T-cell (primary cell): ENCODE measurements at regions not wholly inside any gene's neighbourhood (a gene's known extent, or its start where the extent isn't known, plus 50 kb on each side); places are given as distances from the start of the nearest gene placed in this dataset.

Experiments used
- ATAC-seq, 4 experiments: fragments of 200-7000 bp in 3 of 4; fragments of 150-1000 bp in 1 of 4; cut with Tn5 transposase; replicated peaks in 1 of 4; 1 replicate in 3 of 4; 2 replicates in 1 of 4; pipeline ENCODE4 v1.10.0; 2021; ENCODE audit warnings: moderate library complexity in 3 of 4, mild to moderate bottlenecking in 2 of 4, moderate number of reproducible peaks in 1 of 4
- CTCF ChIA-PET, 2 donors: fragments of 300-600 bp; sonication (Branson Sonifier 250); formaldehyde crosslinking; loops; one replicate each; lab custom pipeline; 2022; ENCODE audit warnings: antibody characterized with exemption in 2 of 2; lab: Charles Lee
- POLR2A ChIA-PET, 2 donors: fragments of 300-600 bp; sonication (Branson Sonifier 250); formaldehyde crosslinking; loops; one replicate each; lab custom pipeline; 2022; ENCODE audit warnings: antibody characterized with exemption in 2 of 2; lab: Charles Lee
- DNase-seq, 35 experiments: peaks; one replicate each; pipeline versions ENCODE4 v3.0.0 to v3.0.0-alpha.2; 2013 to 2023
- H3K27ac ChIP-seq: one replicate; pipeline ENCODE4 v1.5.1; 2013; ENCODE audit warnings: low read length
- H3K27me3 ChIP-seq, 2 experiments: replicated peaks in 1 of 2; 1 replicate in 1 of 2; 2 replicates in 1 of 2; pipeline versions ENCODE4 v1.6.1 to v1.7.0; 2013; ENCODE audit warnings: low read length in 1 of 2, mixed read lengths in 1 of 2; ENCODE audit not compliant: control insufficient read depth in 2 of 2, insufficient read depth in 2 of 2; ENCODE audit errors: extremely low read depth in 1 of 2
- H3K36me3 ChIP-seq, 2 donors: 1 replicate in 1 of 2; 2 replicates in 1 of 2; pipeline versions ENCODE4 v1.6.1 to v1.7.0; 2013; ENCODE audit warnings: low read length in 1 of 2; ENCODE audit not compliant: control insufficient read depth in 2 of 2, insufficient read depth in 1 of 2; ENCODE audit errors: extremely low read depth in 1 of 2
- H3K4me1 ChIP-seq, 2 experiments: 1 replicate in 1 of 2; 2 replicates in 1 of 2; pipeline versions ENCODE4 v1.6.1 to v1.7.0; 2013; ENCODE audit warnings: low read length in 2 of 2, mixed read lengths in 1 of 2; ENCODE audit not compliant: insufficient read depth in 2 of 2, control insufficient read depth in 1 of 2; ENCODE audit errors: extremely low read depth in 1 of 2
- H3K4me3 ChIP-seq, 2 donors: 1 replicate in 1 of 2; 2 replicates in 1 of 2; pipeline versions ENCODE4 v1.5.1 to v1.7.0; 2013; ENCODE audit warnings: mild to moderate bottlenecking in 2 of 2, low read length in 1 of 2, moderate library complexity in 1 of 2; ENCODE audit not compliant: control insufficient read depth in 1 of 2; ENCODE audit errors: extremely low read depth in 1 of 2
- H3K9me3 ChIP-seq: 2 replicates; pipeline ENCODE4 v1.7.0; 2013
- H3K27ac Mint-ChIP-seq, 2 donors: one replicate each; pipeline ENCODE4 v1.8.0; 2020 to 2021; ENCODE audit warnings: mild to moderate bottlenecking in 2 of 2, mixed read lengths in 2 of 2
- H3K27me3 Mint-ChIP-seq, 2 donors: one replicate each; pipeline ENCODE4 v1.8.0; 2021 to 2022; ENCODE audit warnings: mixed read lengths in 2 of 2
- H3K36me3 Mint-ChIP-seq: one replicate; pipeline ENCODE4 v1.8.0; 2021; ENCODE audit warnings: mixed read lengths
- H3K4me1 Mint-ChIP-seq, 3 donors: one replicate each; pipeline ENCODE4 v1.8.0; 2020 to 2022; ENCODE audit warnings: mixed read lengths in 3 of 3, mild to moderate bottlenecking in 1 of 3
- H3K4me3 Mint-ChIP-seq, 3 donors: one replicate each; pipeline ENCODE4 v1.8.0; 2020 to 2022; ENCODE audit warnings: mild to moderate bottlenecking in 3 of 3, mixed read lengths in 3 of 3, moderate library complexity in 3 of 3
- H3K9me3 Mint-ChIP-seq, 3 donors: one replicate each; pipeline ENCODE4 v1.8.0; 2020 to 2022; ENCODE audit warnings: mixed read lengths in 3 of 3
- WGBS: methylation state at CpG from one replicate; pipeline ENCODE4 v1.1.5; 2013; ENCODE audit warnings: missing lambda C conversion rate; ENCODE audit not compliant: insufficient coverage; 5-methylcytosine and 5-hydroxymethylcytosine counted together

DNA sequence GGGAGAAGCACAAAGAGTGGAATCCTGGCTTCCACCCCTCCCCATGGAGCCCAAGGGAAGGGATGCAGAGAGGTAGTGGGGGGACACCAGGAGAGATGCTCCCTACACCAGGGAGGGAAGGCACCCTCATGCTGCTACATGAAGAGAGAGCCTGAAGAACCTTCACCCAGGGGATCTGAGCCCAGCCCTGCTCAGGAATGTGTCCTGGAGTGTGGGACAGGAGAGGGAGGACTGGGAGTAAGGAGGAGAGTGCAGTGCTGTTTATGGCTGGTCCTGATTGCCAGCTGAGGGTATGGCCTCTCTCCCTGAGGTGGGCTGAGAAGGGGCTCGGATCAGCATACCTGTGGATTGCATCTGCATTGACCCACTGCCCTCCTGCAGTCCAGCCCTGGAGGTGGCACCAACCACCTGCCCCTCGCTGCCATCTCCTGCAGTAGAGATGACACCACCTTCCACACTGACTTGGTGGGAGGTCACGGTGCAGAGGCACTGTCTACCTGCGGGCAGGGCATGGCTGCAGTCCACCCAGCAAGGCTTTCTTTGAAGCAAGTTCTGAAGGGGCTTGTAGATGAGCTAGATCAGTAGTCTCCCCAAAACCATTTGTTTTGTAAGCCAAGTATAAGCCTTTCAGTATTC lies 114.9 kb upstream of the SLC25A48 start:
- ChIA-PET CTCF (no interaction called here), POLR2A (no interaction called here)
- no peaks in the 10 kb centered on the region for H3K9me3 Mint-ChIP-seq
- no peak for DNase-seq
- no peak overlapping the region for H3K27ac Mint-ChIP-seq
- H3K4me1 ChIP-seq: no peaks in the 10 kb centered on the region
- H3K27ac ChIP-seq: no peak overlapping the region
- no peaks in the 10 kb centered on the region for H3K36me3 ChIP-seq
- H3K9me3 ChIP-seq: no peaks in the 10 kb centered on the region
- H3K27me3 Mint-ChIP-seq: peaks cover 0 to 4% of the 10 kb centered on the region in 2 donors
- no peaks in the 10 kb centered on the region for H3K36me3 Mint-ChIP-seq
- H3K4me3 Mint-ChIP-seq: no peak overlapping the region
- peaks cover 0 to 11% of the 10 kb centered on the region in 2 experiments for H3K27me3 ChIP-seq
- no peak overlapping the region for H3K4me3 ChIP-seq
- ATAC-seq: no peak
- 25% methylated on average over 2 of the region's 4 CpGs for WGBS
- no peaks in the 10 kb centered on the region for H3K4me1 Mint-ChIP-seq

DNA sequence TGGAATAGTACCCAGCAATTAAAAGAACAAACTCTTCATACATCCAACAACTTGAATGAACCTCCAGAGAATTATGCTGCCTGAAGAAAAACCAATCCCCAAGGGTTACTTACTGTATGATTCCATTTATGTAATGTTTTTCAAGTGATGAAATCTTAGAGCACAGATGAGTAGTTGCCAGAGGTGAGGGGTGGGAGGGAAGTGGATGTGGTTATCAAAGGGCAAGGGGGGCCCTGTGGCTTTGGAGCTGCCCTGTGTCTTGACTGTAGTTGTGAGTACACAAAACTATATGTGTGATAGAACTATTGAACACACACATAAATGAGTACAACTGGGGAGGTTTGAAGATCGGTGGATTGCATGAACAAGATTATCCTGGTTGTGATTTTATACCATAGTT lies 115.8 kb upstream of the SLC25A48 start:
- H3K27me3 Mint-ChIP-seq: peaks cover 0 to 4% of the 10 kb centered on the region in 2 donors
- H3K4me1 Mint-ChIP-seq: no peaks in the 10 kb centered on the region
- CTCF ChIA-PET: no interaction called here
- Histone ChIP-seq H3K36me3 (no peaks in the 10 kb centered on the region), H3K27ac (no peak overlapping the region), H3K4me1 (no peaks in the 10 kb centered on the region), H3K4me3 (no peak overlapping the region), H3K9me3 (no peaks in the 10 kb centered on the region), H3K27me3 (peaks cover 0 to 12% of the 10 kb centered on the region in 2 experiments)
- H3K4me3 Mint-ChIP-seq: no peak overlapping the region
- no peaks in the 10 kb centered on the region for H3K36me3 Mint-ChIP-seq
- H3K9me3 Mint-ChIP-seq: no peaks in the 10 kb centered on the region
- no CpG with 5 or more reads among the region's 1 CpG for WGBS
- DNase-seq: no peak
- POLR2A ChIA-PET: no interaction called here
- H3K27ac Mint-ChIP-seq: no peak overlapping the region
- ATAC-seq: no peak

DNA sequence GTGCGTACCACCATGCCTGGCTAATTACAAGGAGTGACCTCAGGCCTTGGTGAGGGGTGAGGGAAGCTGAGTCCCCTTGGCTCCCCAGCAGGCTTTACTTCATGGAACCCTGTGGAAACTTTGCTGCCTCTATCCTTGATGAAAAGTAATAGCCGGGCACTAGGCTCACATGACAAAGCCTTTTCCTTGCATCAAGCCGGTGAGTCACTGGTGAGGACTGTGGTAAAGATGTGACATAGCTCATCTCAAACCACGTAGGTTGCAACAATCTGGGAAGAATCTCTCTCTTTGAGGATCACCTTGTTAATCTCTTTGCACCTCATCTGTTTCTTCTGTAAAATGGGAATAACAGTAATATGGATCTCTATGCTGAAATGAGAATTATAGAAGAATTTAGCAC lies 116.3 kb upstream of the SLC25A48 start:
- Mint-ChIP-seq H3K4me1 (no peaks in the 10 kb centered on the region), H3K27ac (no peak overlapping the region), H3K9me3 (no peaks in the 10 kb centered on the region), H3K27me3 (peaks cover 0 to 4% of the 10 kb centered on the region in 2 donors), H3K4me3 (no peak overlapping the region), H3K36me3 (no peaks in the 10 kb centered on the region)
- Histone ChIP-seq H3K9me3 (no peaks in the 10 kb centered on the region), H3K27ac (no peak overlapping the region), H3K27me3 (peaks cover 0 to 12% of the 10 kb centered on the region in 2 experiments), H3K4me1 (no peaks in the 10 kb centered on the region), H3K36me3 (no peaks in the 10 kb centered on the region), H3K4me3 (no peak overlapping the region)
- ATAC-seq (no peak), DNase-seq (no peak)
- 80% methylated on average over 1 of the region's 4 CpGs for WGBS
- ChIA-PET CTCF (no interaction called here), POLR2A (no interaction called here)

DNA sequence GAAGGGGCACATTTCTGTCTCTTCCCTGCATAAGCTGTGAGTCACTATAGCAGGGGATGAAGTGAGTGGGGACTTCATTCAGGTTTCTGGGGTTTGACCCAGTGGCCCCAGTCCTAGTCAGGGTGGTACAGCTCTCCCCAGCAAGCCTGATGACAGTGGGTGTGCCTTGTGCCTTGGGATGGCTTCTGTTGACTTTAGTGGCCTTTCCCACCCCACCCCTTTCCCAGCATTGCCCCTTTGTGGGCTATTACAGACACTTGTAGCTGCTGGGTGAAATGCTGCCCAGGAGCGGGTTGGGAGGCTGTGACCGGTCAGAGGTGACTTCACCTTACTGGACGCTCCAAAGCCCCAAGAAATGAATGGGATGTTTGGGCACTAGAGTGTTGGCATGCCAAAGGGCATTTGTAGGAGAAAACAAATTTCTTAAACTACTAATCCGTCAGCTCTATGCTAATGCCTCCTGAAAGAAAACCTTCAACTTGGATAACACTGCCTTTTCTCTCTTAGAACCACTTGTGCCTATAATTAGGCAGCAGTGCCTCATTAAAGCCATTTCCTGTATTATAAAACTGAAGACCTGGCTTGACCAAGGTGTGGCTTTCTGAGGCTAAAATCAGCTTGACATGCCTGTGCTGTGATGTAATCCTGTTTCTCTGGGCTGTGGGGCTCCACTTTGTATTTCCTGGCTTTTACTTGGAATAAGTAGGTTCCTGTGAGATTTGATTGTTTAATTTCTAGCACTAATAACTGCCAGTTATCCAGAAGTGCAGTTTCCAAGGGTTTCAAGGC lies 119.0 kb upstream of the SLC25A48 start:
- ATAC-seq: no peak

DNA sequence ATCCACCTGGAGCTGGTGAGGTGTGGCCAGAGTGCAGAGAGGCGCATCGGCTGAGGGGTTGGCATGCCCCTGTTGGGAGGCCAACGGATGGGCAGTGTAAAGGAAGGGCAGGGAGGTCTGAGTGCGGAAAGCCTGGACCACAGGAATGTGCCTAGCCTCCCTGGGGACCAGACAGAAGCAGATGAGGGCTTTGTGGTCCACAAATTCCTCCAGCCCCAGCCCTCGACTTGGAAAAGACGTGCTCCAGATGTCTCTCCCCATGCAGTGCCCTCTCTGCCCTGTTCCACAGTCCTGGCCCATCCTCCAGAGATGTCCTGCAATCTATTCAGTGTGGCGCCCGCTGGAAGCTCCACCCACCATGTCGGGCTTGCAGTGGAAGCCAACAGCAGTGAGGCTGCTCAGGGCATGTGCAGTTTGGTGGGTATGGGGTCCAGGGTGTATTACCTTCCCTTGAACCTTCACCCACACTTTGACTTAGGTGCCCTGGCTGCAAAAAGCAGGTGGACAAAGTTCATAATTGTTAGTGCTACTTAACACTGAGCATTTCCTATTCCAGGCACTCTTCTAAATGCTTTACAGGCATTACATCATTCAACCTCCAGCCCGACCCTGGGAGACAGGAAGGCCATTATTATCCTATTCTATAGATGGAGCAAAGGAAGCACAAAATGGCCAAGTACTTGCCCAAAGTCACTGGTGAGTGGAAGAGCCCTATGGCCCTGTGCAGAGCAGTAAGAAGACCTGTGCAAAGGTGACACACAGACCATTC lies 120.2 kb upstream of the SLC25A48 start:
- ChIA-PET POLR2A (no interaction called here), CTCF (no interaction called here)
- Histone ChIP-seq H3K9me3 (no peaks in the 10 kb centered on the region), H3K36me3 (no peaks in the 10 kb centered on the region), H3K4me1 (no peaks in the 10 kb centered on the region), H3K4me3 (no peak overlapping the region), H3K27ac (no peak overlapping the region), H3K27me3 (peaks cover 0 to 10% of the 10 kb centered on the region in 2 experiments)
- Mint-ChIP-seq H3K4me1 (no peaks in the 10 kb centered on the region), H3K27me3 (peaks cover 2 to 3% of the 10 kb centered on the region in 2 donors), H3K36me3 (no peaks in the 10 kb centered on the region), H3K9me3 (no peaks in the 10 kb centered on the region), H3K27ac (no peak overlapping the region), H3K4me3 (no peak overlapping the region)
- DNase-seq (no peak), ATAC-seq (no peak)
- 55% methylated on average over 5 of the region's 10 CpGs for WGBS

More for the DNA sequence above, 119.0 kb upstream of the SLC25A48 start:
- ChIA-PET POLR2A (no interaction called here), CTCF (no interaction called here)
- Histone ChIP-seq H3K4me1 (no peaks in the 10 kb centered on the region), H3K4me3 (no peak overlapping the region), H3K9me3 (no peaks in the 10 kb centered on the region), H3K27me3 (peaks cover 0 to 9% of the 10 kb centered on the region in 2 experiments), H3K27ac (no peak overlapping the region), H3K36me3 (no peaks in the 10 kb centered on the region)
- DNase-seq: no peak
- H3K4me1 Mint-ChIP-seq: no peaks in the 10 kb centered on the region
- H3K4me3 Mint-ChIP-seq: no peak overlapping the region
- no peak overlapping the region for H3K27ac Mint-ChIP-seq
- H3K36me3 Mint-ChIP-seq: no peaks in the 10 kb centered on the region
- peaks cover 3% of the 10 kb centered on the region in 2 donors for H3K27me3 Mint-ChIP-seq
- H3K9me3 Mint-ChIP-seq: no peaks in the 10 kb centered on the region
- 80% methylated on average over 1 of the region's 4 CpGs for WGBS

DNA sequence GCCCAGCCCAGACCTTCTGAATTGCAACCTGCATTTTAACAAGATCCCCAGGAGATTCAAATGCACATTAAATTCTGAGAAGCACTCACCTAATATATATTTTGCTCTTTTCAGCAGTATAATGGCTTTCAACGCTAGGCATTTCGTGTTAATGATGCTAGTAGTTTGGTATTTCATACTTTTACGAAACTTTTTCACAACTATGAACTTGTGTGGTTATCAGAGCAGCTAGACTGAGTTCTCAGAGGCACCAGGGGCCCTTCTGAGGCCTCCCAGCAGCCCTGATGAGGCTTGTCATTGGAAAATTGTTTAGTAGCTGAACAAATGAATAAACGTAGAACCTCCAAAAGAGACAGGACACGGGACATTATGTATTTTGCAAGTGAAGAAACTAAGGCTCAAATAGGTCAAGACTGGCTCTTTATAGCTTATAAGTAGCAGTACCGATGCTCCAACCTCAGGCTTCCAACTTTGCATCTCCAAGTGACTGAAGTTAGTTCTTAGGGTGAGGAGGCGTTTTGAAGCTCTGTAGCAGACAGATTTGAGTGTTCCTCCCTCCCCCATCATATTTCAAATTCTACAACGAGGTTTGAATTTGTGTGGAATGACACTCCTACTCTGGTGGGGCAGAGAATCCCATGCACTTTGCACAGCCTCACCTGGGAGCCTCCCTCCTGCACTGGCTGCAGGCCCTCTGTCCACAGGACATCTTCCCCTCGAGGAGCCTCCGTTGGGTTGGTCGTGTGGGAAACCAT lies 121.1 kb upstream of the SLC25A48 start:
- H3K27me3 ChIP-seq: peaks cover 0 to 14% of the 10 kb centered on the region in 2 experiments
- Mint-ChIP-seq H3K9me3 (no peaks in the 10 kb centered on the region), H3K27ac (no peak overlapping the region), H3K27me3 (peaks cover 2 to 3% of the 10 kb centered on the region in 2 donors), H3K36me3 (no peaks in the 10 kb centered on the region), H3K4me1 (no peaks in the 10 kb centered on the region), H3K4me3 (no peak overlapping the region)
- 75% methylated on average over 4 of the region's 11 CpGs for WGBS
- no peak overlapping the region for H3K27ac ChIP-seq
- H3K4me1 ChIP-seq: no peaks in the 10 kb centered on the region
- H3K36me3 ChIP-seq: no peaks in the 10 kb centered on the region
- ChIA-PET POLR2A (no interaction called here), CTCF (no interaction called here)
- ATAC-seq: no peak
- no peaks in the 10 kb centered on the region for H3K9me3 ChIP-seq
- no peak overlapping the region for H3K4me3 ChIP-seq
- no peak for DNase-seq
